ENCODE measurements at regions not wholly inside any gene's neighbourhood (a gene's known extent, or its start where the extent isn't known, plus 50 kb on each side); places are given as distances from the start of the nearest gene placed in this dataset.
"Not testable (repeated sequence)": the region's sequence is repeated elsewhere in the genome, so short reads cannot be mapped to it uniquely, and the experiment has no call there.

DNA sequence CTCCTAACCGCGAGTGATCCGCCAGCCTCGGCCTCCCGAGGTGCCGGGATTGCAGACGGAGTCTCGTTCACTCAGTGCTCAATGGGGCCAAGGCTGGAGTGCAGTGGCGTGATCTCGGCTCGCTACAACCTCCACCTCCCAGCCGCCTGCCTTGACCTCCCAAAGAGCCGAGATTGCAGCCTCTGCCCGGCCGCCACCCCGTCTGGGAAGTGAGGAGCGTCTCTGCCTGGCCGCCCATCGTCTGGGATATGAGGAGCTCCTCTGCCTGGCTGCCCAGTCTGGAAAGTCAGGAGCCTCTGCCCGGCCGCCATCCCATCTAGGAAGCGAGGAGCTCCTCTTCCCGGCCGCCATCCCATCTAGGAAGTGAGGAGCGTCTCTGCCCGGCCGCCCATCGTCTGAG is 58.8 kb upstream of the ANKRD30BL start:
- not testable (repeated sequence) for DNase-seq (ENCODE audit: low read depth in 1 of 2, low spot score in 1 of 2)

- DNase-seq (ENCODE audit: low read depth in 1 of 2, low spot score in 1 of 2), result not testable (repeated sequence)
Measured at GRCh38 chr2:132221886-132222285, 60.1 kb upstream of the ANKRD30BL start.

GRCh38 chr2:132252191-132252893 is 90.6 kb upstream of the ANKRD30BL start:
- no peak for DNase-seq (ENCODE audit: low read depth in 1 of 2, low spot score in 1 of 2)

DNA sequence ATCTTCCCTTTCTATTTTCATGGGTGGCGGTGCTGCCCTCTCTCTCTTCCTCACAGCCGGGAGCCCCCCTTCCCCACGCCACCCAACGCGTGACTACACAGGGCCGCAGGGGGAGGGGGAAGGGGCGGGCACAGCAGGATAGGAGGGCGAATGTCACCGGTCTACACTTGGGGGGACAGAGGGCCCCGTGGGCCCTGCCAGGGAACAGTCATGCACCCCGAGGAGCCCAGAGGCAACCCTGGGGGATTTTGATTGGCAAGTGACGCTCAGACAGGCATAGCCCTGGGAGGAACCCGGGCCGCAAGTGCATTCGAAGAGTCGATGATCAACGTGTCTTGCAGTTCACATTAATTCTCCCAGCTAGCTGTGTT is 91.1 kb upstream of the ANKRD30BL start:
- DNase-seq (ENCODE audit: low read depth in 1 of 2, low spot score in 1 of 2), result no peak

DNA sequence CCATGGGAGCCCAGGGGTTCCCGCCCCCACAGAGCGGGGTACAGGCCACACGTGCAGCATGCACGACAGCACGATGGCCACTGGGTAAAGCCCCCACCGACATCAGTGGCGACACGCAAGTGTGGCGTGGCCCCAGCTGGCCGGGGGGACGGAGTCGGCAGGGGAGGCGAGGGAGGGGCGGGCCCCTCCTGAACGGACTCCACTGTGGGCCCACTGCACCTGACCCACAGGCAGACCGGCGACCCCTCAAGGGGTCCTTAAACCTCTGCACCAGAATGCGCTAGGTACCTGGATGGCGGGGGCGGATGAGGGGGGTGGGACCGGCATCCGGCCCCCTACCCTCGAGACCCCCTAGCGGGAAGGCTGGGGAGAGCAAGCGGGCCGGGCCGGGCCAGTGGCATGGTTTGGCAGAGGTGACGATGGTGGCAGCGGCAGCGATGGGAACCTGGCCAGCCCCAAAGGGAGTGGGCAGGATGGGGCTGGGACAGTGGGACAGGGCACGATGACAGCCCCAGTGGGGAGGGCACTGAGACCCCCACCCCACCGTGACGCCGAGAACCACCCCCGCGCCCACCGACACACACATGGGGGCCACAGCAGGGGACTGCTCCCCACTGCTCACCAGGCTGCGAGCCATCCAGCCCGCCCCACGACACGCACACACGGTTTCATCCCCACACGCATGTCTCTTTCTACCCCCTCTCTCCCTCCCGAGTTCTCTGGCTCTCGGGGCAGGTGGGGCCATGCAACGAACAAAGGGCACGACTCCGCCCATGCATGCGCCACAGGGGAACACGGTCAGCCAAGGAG is 91.9 kb upstream of the ANKRD30BL start:
- DNase-seq (ENCODE audit: low read depth in 1 of 2, low spot score in 1 of 2), result no peak

- not testable (repeated sequence) for DNase-seq (ENCODE audit: low read depth in 1 of 2, low spot score in 1 of 2)
Measured at GRCh38 chr2:132254306-132254919, 92.7 kb upstream of the ANKRD30BL start.

GRCh38 chr2:132255714-132256113 is 94.0 kb upstream of the ANKRD30BL start:
- no peak for DNase-seq (ENCODE audit: low read depth in 1 of 2, low spot score in 1 of 2)

DNA sequence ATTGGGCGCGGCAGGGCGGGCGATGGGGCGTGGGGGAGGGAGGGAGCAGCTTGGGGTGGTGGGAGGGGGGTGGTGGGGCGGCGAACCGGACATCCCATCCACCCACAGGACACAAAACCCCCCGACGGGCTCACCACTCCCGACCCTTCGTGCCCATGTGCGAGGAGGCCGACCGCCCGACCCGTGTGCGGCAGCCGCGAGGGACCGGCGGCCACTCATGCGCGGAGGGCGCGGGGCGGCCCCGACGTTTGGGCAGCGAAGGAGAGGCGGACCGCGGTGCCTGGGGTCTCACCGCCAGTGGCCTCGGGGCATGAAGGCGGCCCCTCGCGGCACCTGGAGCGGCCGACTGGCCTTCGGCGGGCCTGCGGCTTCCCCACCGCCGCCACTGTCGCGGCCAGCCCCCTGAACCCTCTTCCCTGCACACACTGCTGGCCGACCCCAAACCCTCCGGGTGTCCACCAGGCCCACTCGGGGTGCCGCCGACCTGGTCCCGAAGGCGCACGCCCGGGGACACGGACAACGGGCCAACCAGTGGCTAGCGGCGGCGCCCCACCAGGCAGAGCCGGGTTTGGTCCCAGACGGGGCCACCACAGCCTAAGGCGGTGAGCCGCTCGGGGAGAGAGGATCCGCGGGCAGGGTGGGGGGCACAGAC is 94.6 kb upstream of the ANKRD30BL start:
- no peak for DNase-seq (ENCODE audit: low read depth in 1 of 2, low spot score in 1 of 2)

DNA sequence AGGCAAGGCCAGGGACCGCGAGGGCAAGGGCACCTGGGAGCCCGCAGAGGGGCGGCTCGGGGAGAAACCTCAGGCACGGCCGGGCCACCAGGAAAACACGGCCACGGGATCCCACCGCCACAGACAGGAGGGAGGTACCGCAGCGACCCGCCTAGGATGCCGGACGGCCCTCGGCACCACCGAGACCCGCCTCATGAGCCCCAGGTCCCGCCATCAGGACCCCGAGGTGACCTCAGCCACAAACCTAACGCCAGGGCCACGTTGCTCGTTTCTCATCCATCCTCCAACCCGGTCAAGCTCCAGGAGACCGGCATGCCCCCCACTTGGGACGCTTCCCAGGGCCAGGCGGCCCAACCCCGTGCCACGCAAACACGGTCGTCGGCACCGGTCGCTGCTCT is 95.2 kb upstream of the ANKRD30BL start:
- DNase-seq (ENCODE audit: low read depth in 1 of 2, low spot score in 1 of 2), result not testable (repeated sequence)

GRCh38 chr2:132257301-132258171 is 95.8 kb upstream of the ANKRD30BL start:
- DNase-seq (ENCODE audit: low read depth in 1 of 2, low spot score in 1 of 2), result not testable (repeated sequence)

- not testable (repeated sequence) for DNase-seq (ENCODE audit: low read depth in 1 of 2, low spot score in 1 of 2)
Measured at GRCh38 chr2:132259276-132259675, 97.5 kb upstream of the ANKRD30BL start.

DNA sequence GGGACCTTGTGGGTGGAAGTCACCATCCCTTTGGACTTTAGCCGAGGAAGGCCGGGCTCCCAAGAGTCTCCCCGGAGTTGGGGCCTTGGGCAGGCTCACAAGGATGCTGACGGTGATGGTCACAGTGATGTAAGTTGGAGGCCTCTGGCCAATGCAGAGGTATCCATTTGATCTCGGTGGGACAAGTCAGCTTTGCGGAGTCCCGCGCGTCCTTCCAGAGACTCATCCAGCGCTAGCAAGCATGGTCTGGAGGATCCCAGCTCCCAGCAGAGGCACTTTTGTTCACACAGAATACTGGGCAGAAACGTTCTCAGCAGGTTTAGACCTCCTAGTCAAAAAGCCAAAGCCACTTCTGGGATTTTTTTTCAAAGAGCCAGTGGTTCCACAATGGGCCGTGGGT is 103.8 kb upstream of the ANKRD30BL start:
- not testable (repeated sequence) for DNase-seq (ENCODE audit: low read depth in 1 of 2, low spot score in 1 of 2)

DNA sequence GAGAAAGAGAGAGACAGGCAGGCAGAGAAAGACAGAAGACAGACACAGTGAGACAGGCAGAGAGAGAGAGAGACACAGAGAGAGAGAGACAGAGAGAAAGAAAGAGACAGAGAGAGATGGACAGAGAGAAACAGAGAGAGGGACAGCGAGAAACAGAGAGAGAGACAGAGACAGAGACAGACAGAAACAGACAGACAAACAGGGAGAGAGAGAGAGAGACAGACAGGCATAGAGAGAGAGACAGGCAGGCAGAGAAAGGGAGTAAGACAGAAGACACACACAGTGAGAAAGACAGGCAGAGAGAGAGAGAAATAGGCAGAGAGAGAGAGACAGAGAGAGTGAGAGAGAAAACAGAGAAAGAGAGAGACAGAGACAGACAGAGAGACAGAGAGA is 105.3 kb upstream of the ANKRD30BL start:
- no peak for DNase-seq (ENCODE audit: low read depth in 1 of 2, low spot score in 1 of 2)

DNA sequence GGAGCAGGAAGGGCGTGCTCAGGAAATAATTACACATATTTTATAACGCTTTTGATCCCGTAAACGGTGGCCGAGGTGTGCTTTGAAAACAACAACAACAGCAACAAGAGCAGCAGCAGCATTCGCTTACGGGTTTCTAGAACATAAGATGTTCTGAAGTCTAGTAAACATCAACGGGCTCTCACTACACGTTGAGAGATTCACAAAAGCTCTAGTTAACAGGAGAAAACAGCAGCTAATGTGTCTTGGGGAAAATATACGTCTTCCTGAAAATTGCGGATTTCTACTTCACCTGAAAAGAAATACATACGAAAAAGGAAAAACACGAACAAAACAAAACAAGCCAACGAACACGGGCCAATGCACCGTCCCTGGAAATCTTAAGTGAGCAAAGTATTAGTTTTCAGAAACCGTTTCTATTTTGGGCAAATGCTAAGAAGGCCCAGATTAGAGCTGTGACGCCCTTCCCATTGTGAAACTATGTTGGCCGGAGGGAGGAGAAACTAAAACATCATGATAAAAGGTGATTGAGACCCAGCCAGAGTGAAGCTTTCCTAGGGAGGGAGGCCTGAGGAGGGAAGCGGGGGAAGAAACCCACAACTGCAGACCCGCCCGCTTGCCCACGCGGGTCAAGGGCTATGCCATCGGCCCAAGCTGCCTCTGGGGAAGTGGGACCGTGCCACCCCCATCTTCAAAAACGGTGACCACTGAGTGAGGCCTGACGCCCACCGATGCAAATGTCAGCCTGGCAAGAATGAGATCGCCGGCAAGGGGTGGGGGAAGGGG is 105.9 kb upstream of the ANKRD30BL start:
- not testable (repeated sequence) for DNase-seq (ENCODE audit: low read depth in 1 of 2, low spot score in 1 of 2)

- peak in 1 of 2 donors; percentile 12 for DNase-seq (ENCODE audit: low read depth in 1 of 2, low spot score in 1 of 2)
Measured at GRCh38 chr2:132268284-132268976, 106.7 kb upstream of the ANKRD30BL start.

DNA sequence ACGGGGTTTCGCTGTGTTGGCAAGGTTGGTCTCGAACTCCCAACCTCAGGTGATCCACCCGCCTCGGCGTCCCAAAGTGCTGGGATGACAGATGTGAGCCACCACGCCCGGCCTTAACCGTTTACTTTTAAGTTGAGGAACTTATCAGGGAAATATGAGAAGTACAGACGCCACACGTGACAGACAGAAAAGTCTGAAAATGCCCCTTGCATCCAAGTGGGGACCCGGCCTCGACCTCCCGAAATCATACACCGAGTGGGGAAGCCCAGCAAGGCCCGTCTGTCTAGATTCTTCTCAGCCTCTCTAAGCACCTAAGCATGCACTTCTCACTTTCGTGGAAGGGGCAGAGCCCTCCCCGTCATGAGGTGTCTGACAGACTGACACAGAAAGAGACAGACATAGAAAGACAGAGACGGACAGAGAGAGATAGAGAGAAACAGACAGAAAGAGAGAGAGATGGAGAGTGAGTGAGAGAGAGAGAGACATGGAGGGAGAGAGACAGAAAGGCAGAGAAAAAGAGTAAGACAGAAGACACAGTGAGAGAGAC is 107.3 kb upstream of the ANKRD30BL start:
- DNase-seq (ENCODE audit: low read depth in 1 of 2, low spot score in 1 of 2), result no peak

DNA sequence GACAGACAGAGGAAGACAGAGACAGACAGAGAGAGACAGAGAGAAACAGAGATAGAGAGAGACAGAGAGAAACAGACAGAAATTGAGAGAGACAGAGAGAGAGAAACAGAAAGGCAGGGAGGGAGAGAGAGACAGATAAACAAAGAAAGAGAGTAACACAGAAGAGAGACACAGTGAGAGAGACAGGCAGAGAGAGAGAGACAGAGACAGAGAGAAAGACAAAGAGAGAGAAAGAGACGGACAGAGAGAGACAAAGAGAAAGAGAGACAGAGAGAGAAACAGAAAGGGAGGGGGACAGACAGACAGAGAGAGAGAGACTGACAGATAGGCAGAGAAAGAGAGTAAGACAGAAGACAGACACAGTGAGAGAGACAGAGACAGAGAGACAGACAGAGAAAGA is 108.5 kb upstream of the ANKRD30BL start:
- DNase-seq (ENCODE audit: low read depth in 1 of 2, low spot score in 1 of 2), result no peak

GRCh38 chr2:132270981-132271546 is 109.3 kb upstream of the ANKRD30BL start:
- DNase-seq (ENCODE audit: low read depth in 1 of 2, low spot score in 1 of 2), result no peak

GRCh38 chr2:132271794-132272193 is 110.0 kb upstream of the ANKRD30BL start:
- not testable (repeated sequence) for DNase-seq (ENCODE audit: low read depth in 1 of 2, low spot score in 1 of 2)
